ENCODE measurements at regions not wholly inside any gene's neighbourhood (a gene's known extent, or its start where the extent isn't known, plus 50 kb on each side); places are given as distances from the start of the nearest gene placed in this dataset.
"Not testable (repeated sequence)": the region's sequence is repeated elsewhere in the genome, so short reads cannot be mapped to it uniquely, and the experiment has no call there.

DNA sequence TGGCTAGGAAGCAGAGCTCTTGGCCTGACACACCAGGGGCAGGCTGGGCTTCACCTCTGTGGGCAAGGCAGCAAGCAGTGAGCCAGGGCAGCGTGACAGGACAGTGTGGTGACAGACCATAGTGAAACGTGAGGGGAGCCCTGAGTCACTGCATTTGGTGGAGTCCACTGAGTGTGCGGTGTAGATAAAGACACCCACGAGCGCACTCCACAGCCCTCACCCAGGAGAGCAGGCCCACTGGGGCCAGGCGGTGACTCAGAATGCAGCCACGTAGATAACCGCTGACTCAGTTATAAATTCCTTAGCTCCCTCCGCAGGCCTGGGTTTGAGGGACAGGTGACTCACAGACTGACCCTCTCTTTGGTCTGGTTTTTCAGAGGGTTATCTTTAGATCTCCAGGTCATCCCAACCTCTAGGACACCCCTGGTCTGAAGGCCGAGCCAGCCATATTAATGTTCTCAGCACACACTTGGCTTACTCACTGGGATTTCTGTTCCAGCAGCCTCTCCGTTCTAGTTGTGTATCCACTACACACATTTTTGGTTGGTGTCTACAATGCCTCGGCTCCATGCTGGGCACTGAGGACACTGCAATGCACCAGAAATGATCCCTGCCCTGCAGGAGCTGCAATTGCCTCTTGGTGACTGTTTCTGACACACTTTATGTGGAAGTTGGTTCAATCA lies 90.2 kb upstream of the TSPAN2 start:
- peak; percentile 81 for DNase-seq

GRCh38 chr1:115176189-115176588 lies 86.9 kb upstream of the TSPAN2 start:
- DNase-seq = no peak

DNA sequence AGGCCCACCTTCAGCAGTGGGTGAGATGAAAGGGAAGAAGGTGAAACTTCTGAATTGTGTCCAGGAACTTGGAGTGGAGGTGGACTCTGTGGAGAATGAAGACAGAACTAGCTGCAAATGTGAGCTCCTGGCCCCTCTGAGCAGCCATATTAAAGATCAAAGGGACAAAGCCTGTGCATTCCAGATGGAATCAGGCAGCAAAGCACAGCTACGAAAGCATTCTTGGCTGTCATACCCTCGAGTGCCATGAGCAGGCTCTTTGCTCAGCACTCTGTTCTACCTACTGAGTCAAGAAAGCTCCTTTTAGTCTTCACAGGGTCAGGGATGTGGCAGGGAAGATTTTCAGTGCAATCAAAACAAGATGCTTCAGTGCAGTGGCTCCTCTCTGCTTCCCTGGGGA lies 86.3 kb upstream of the TSPAN2 start:
- DNase-seq = no peak

DNA sequence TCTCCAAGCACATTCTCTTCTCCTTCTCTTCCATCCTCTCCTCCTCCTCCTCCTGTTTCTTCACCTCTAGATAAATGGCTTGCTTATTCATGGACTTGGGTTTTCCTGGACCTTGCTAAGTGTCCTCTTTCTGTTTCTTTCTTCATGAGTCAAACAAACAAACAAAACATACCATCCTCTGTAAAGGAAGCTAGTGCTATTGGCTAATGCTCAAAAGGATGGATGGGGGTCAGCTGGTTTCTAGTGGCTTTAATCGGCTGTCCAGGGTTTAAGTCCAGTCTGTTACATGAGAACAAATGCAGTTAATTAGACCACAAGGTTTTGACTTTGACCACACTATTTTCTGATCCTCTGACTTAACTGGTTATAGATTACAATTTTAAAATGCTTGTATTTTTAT lies 83.8 kb upstream of the TSPAN2 start:
- no peak for DNase-seq

DNA sequence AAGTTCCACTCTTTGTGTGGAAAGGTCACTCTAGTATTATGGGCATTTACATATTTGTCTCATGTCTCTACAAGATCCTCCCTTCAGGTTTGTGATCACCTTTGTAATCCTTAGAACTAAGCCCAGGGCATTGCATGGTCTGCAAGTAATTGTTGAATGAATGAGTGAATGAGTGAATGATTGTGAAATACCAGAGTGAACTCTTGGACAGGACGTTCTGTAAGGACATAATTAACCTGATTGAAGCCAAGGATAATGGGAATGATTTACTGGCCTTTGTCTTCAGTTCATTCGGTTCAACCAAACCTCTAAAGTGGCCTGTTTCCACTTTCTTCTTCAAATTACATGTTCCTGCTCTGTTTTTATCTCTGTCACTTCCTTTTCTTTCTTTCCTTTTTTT lies 83.0 kb upstream of the TSPAN2 start:
- no peak for DNase-seq

DNA sequence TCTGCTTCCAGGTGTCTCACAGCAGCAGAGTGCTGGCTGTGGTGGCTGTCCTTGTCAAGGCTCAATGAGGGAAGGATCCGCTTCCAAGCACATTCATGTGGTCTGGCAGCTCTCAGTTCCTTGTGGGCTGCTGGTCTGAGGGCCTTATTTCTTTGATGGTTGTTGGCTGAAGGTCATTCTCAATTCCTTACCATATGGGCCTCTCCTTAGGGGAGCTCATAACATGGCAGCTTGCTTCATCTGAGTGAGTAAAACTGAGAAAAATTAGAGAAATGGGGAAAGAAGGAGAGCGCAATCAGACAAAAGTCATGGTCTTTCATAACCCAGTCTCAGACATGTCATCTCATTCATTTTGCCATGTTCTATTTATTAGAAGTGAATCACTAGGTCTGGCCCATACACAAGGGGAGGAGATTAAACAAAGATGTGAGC lies 81.7 kb upstream of the TSPAN2 start:
- DNase-seq = no peak

- DNase-seq = no peak
Measured at GRCh38 chr1:115170377-115170776, 81.1 kb upstream of the TSPAN2 start.

DNA sequence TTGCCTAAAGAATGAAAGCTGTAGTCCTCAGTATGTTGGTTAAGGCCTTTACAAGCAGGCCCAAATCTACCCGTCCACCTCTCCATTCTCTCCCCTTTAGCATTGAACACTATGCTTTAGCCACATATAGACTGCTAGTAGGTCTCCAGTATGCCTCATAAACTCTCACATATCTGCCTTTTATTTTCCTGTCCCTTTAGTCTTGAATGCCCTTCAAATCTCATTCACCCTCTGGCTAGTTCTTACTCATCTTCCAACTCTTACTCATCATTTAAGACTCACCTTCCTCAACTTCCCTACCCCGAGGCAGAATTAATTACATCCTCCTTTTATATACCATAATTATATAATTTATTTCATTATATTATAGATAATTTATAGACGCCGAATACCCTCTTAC lies 78.7 kb upstream of the TSPAN2 start:
- DNase-seq = no peak

DNA sequence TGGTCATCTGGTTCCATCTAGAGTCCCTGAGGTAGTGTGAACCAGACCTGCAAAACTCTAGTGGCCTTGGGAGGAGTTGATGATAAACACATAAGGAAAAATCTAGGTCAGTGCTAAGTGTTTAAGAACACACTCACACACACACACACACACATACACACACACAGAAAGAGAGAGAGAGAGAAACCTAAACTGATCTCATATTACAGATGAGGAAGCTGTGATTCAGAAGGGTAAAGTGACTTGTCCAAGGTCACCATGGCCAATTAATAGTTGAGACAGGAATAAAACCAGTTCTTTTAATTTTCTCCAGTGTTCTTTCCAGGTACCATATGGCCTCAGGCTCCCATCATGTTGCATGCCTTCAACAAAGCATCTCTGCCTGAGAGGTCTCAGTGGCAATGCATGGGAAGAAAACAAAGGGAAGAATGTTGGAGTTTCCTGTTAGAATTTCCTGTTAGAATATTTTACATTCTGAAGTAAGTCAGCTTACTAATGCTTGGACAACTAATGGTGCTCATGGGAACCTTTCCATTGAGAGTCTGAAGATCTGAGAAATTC lies 77.3 kb upstream of the TSPAN2 start:
- no peak for DNase-seq

- DNase-seq = no peak
Measured at GRCh38 chr1:115165776-115166175, 76.5 kb upstream of the TSPAN2 start.

GRCh38 chr1:115164940-115165705 lies 75.8 kb upstream of the TSPAN2 start:
- DNase-seq = no peak

- no peak for DNase-seq
Measured at GRCh38 chr1:115164484-115164883, 75.2 kb upstream of the TSPAN2 start.

DNA sequence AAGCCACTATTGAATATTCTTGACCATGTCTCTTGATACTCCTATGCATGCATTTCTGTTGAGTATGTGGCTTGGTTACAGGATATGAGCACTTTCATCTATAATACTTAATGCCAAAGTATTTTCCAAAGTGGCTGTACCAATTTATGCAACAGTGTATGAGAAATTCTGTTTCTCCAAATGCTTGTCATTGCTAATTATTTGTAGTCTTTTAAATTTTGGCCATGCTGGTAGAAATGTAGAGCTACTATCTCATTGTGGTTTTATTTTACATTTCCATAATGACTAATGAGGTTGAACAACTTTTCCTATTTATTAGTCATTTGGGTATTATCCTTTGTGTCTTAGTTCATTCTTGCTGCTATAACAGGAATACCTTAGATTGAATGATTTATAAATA lies 71.4 kb upstream of the TSPAN2 start:
- no peak for DNase-seq

GRCh38 chr1:115159958-115160357 lies 70.7 kb upstream of the TSPAN2 start:
- DNase-seq = no peak

GRCh38 chr1:115158181-115158580 lies 68.9 kb upstream of the TSPAN2 start:
- no peak for DNase-seq

GRCh38 chr1:115156826-115157468 lies 67.6 kb upstream of the TSPAN2 start:
- DNase-seq = no peak

DNA sequence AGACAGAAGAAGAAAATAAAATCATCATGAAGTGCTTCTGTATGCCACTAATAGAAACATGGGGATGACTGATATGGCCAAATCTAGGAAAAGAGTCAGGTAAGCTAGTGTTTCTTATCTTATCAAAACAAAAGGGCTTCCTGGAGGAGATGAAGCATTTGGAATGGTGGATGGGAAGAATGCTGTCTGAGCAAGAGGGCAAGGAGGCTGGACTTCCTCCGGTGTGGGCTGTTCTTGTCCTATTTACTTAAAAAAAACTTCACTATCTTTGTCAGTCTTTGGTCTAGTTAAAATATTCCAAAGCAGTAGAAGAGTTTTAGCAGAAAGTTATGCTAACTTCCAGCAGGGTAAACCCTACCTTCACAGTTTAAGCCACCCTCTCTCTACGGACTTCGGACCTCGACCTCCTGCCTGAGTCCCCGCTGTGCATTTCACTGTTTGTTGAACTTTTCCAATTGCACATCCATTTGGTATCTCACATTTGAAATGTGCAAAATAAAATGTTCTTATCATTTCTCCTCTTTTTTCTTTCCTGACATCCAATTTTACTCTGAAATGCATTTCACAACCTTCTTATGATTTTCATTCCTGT lies 64.8 kb upstream of the TSPAN2 start:
- DNase-seq = no peak

- not testable (repeated sequence) for DNase-seq
Measured at GRCh38 chr1:115147928-115148327, 58.6 kb upstream of the TSPAN2 start.

DNA sequence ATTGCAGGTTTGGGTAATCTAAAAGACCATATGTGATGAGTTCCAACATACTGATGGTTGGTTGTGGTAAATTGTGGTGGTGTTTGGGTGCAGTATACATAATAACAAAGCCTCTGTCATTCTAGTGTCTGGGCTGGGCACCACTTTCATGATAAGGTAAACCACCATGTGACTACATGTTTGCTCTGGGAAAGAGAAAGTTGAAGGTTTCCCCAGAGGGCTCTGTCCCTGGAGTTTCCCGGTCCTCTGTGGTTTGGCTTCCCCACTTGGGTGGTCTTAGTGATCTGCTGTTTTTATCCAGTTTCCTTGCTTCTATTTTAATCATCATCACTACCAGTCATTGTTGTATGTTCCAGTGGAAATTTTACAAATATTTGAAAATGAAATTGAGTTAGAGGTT lies 55.9 kb upstream of the TSPAN2 start:
- no peak for DNase-seq

- no peak for DNase-seq
Measured at GRCh38 chr1:115144176-115144575, 54.9 kb upstream of the TSPAN2 start.

DNA sequence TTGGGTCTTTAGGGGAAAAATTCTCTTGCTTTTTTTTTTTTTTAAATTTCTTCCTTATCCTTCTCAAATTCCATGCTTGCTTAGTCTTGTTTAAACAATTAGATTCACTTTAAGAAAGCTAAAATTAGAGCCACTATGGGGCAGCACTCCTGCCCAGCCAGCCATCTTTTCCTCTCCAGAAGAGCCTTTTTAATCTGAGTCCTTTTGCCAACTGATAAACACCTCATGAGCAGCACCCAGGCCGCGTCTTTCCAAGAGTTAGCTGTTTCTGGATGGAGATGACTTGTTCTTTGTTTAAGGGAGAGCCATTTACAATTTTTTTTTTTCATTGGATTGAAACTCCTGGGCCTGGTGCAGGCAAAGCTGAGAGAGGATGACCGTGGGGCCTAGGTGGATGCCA lies 53.3 kb upstream of the TSPAN2 start:
- DNase-seq = no peak

DNA sequence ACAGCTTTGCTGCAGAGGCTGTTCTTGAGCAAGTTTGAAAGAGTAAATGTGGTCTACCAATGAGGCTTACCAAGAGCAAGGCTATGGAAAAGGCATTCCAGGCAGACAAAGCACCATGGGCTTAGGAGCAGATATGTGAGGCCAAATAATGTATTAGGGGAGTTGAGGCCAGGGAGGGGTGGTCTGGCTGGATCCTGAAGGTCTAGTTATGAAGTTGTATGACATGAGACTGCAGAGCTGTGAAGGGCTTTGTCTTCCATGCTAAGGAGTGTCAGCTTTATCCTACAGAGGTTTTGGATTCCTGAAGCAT lies 51.8 kb upstream of the TSPAN2 start:
- DNase-seq = no peak

- DNase-seq = no peak
Measured at GRCh38 chr1:115140442-115141144, 51.3 kb upstream of the TSPAN2 start.

Measured in hematopoietic multipotent progenitor cell treated with erythropoietin and hydrocortisone succinate and interleukin-3 and kit ligand, for 8 days (in vitro differentiated cells).